ENCODE measurements at regions not wholly inside any gene's neighbourhood (a gene's known extent, or its start where the extent isn't known, plus 50 kb on each side); places are given as distances from the start of the nearest gene placed in this dataset.

DNA sequence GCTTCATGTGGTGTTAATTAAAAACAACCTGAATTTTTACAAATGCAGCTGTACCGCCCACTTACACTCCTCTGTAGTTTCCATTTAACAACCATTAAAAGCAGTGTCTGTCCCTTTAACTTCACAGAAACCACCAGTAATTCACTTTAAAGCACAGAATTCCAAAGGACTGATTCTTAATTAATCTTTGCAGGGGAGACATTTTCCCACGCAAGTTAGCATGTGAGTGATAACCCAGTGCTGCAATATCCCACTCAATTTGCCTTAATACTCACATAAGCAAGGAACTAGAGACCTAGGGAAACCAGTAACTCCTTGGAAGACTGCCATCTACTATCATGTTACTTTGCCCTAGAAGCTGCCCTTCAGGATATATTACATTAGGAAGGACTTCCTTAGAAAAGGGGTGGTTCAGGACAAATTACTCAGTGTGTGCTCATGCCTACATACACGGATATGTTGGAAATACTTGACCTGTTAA is 102.3 kb downstream of the OSR1 start:
- peaks cover 0 to 4% of the 10 kb centered on the region in 2 donors for H3K27me3 Mint-ChIP-seq
- peaks cover 2 to 4% of the 10 kb centered on the region in 2 donors for H3K9me3 Mint-ChIP-seq
- H3K4me3 Mint-ChIP-seq: no peak overlapping the region
- no peaks in the 10 kb centered on the region for H3K4me1 Mint-ChIP-seq
- no peak overlapping the region for H3K27ac Mint-ChIP-seq
- ATAC-seq (replicated peaks): no peak
- H3K36me3 Mint-ChIP-seq: no peaks in the 10 kb centered on the region
- DNase-seq: no peak

DNA sequence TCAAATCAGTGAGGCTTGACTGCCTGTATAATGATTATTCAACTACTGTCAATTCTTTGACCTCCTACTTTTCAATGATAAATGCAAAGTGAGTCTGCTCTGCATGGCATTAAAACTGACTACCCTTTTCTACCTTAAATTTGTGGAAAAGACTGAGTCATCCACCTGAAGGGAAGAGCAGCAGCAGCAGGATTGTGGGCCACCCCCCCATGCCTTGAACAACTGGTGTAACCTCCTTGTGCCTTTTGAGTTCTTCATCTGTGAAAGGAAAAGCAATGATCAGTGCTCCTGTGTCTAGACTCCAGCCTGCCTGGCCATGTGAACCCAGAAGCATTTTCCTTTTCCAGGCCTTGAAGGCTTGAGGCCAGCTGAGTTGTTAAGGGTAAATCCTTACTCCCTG is 102.9 kb downstream of the OSR1 start:
- Mint-ChIP-seq H3K4me3 (no peak overlapping the region), H3K27me3 (peaks cover 0 to 4% of the 10 kb centered on the region in 2 donors), H3K9me3 (peaks cover 2 to 4% of the 10 kb centered on the region in 2 donors), H3K27ac (no peak overlapping the region), H3K4me1 (no peaks in the 10 kb centered on the region), H3K36me3 (no peaks in the 10 kb centered on the region)
- DNase-seq (no peak), ATAC-seq (replicated peaks) (no peak)

GRCh38 chr2:19251554-19251953 is 106.9 kb downstream of the OSR1 start:
- Mint-ChIP-seq H3K27ac (no peak overlapping the region), H3K9me3 (no peaks in the 10 kb centered on the region), H3K27me3 (no peaks in the 10 kb centered on the region), H3K36me3 (no peaks in the 10 kb centered on the region), H3K4me1 (no peaks in the 10 kb centered on the region), H3K4me3 (no peak overlapping the region)
- no peak for DNase-seq
- no peak for ATAC-seq (replicated peaks)

- Mint-ChIP-seq H3K4me3 (no peak overlapping the region), H3K4me1 (no peaks in the 10 kb centered on the region), H3K36me3 (no peaks in the 10 kb centered on the region)
These were observed 107.5 kb downstream of the OSR1 start for GRCh38 chr2:19250906-19251305.

GRCh38 chr2:19247186-19247585 is 111.2 kb downstream of the OSR1 start:
- no peak for ATAC-seq (replicated peaks)
- DNase-seq: no peak
- no peaks in the 10 kb centered on the region for H3K4me1 Mint-ChIP-seq
- H3K27me3 Mint-ChIP-seq: no peaks in the 10 kb centered on the region
- H3K36me3 Mint-ChIP-seq: no peaks in the 10 kb centered on the region
- H3K4me3 Mint-ChIP-seq: no peak overlapping the region
- no peak overlapping the region for H3K27ac Mint-ChIP-seq
- H3K9me3 Mint-ChIP-seq: no peaks in the 10 kb centered on the region

More at GRCh38 chr2:19250906-19251305, 107.5 kb downstream of the OSR1 start:
- no peak for DNase-seq
- Mint-ChIP-seq H3K27ac (no peak overlapping the region), H3K27me3 (no peaks in the 10 kb centered on the region), H3K9me3 (no peaks in the 10 kb centered on the region)
- ATAC-seq (replicated peaks): no peak

DNA sequence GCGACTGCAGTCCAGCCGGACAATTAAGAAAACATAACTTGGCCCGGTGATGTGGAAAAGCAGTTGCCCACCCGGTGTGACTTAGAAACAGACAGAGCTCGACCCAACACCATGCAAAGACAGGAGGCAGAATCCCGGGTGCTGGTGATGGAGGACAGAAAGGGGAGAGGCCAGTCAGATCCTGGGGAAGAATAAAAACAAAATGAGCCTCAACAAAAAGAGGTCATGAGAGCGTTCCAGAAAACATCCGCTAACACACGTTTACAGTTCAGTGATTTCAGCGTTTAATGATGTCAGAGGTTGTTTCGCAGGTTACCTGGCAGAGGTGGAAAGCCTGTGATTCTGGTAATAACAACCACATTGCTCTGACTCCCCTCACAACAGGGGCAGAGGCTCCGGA is 111.9 kb downstream of the OSR1 start:
- Mint-ChIP-seq H3K9me3 (no peaks in the 10 kb centered on the region), H3K4me3 (no peak overlapping the region), H3K36me3 (no peaks in the 10 kb centered on the region)

GRCh38 chr2:19244460-19245363 is 113.7 kb downstream of the OSR1 start:
- Mint-ChIP-seq H3K36me3 (no peaks in the 10 kb centered on the region), H3K27ac (no peak overlapping the region), H3K4me3 (no peak overlapping the region), H3K9me3 (no peaks in the 10 kb centered on the region), H3K27me3 (peaks cover 0 to 4% of the 10 kb centered on the region in 2 donors), H3K4me1 (no peaks in the 10 kb centered on the region)
- DNase-seq: no peak
- ATAC-seq (replicated peaks): no peak

More for the DNA sequence above, 111.9 kb downstream of the OSR1 start:
- H3K27me3 Mint-ChIP-seq: no peaks in the 10 kb centered on the region
- ATAC-seq (replicated peaks) (no peak), DNase-seq (no peak)
- H3K4me1 Mint-ChIP-seq: no peaks in the 10 kb centered on the region
- no peak overlapping the region for H3K27ac Mint-ChIP-seq

DNA sequence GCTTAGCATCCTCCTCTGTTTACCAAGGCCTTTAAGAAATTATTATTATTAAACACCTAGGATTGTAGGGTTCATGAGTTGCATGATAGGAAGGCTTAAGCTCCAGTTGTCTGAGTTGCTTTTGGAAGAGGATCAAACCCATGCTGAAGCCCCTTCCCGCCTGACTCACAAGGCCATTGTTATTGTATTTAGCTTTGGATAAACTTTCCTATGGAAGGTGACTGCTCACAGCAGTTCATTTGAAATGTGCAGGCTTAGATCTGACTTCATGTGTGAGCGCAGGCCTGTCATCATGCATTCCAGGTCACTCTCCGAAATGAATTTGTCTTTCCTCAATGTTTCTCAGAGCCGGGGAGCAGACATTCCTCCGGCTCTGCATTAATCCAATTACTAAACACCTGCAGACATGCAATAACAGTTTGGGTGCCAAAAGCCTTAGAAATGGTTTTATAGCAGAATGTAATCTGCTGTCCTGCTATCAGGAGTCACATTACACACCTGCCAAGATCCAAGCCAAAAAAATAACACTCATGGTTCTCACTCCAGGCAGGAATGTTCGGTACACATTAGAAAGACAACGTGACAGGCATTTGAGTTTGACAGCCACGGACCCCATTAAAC is 119.9 kb downstream of the OSR1 start:
- Mint-ChIP-seq H3K27me3 (peaks cover 0 to 4% of the 10 kb centered on the region in 2 donors), H3K4me3 (no peak overlapping the region), H3K36me3 (no peaks in the 10 kb centered on the region), H3K9me3 (no peaks in the 10 kb centered on the region), H3K4me1 (no peaks in the 10 kb centered on the region), H3K27ac (no peak overlapping the region)
- DNase-seq (no peak), ATAC-seq (replicated peaks) (no peak)

- Mint-ChIP-seq H3K27me3 (peaks cover 0 to 3% of the 10 kb centered on the region in 2 donors), H3K9me3 (no peaks in the 10 kb centered on the region), H3K4me3 (no peak overlapping the region), H3K27ac (no peak overlapping the region), H3K4me1 (no peaks in the 10 kb centered on the region), H3K36me3 (no peaks in the 10 kb centered on the region)
- DNase-seq (no peak), ATAC-seq (replicated peaks) (no peak)
These were observed 123.1 kb downstream of the OSR1 start for GRCh38 chr2:19235308-19235707.

- no peaks in the 10 kb centered on the region for H3K27me3 Mint-ChIP-seq
- no peak overlapping the region for H3K27ac Mint-ChIP-seq
- no peaks in the 10 kb centered on the region for H3K4me1 Mint-ChIP-seq
- DNase-seq (no peak), ATAC-seq (replicated peaks) (no peak)
- H3K9me3 Mint-ChIP-seq: no peaks in the 10 kb centered on the region
- no peaks in the 10 kb centered on the region for H3K36me3 Mint-ChIP-seq
- H3K4me3 Mint-ChIP-seq: no peak overlapping the region
These were observed 126.1 kb downstream of the OSR1 start for GRCh38 chr2:19232312-19232711.

- Mint-ChIP-seq H3K27me3 (no peaks in the 10 kb centered on the region), H3K9me3 (no peaks in the 10 kb centered on the region), H3K4me1 (no peaks in the 10 kb centered on the region), H3K27ac (no peak overlapping the region), H3K36me3 (no peaks in the 10 kb centered on the region), H3K4me3 (no peak overlapping the region)
- ATAC-seq (replicated peaks) (no peak), DNase-seq (no peak)
These were observed 126.8 kb downstream of the OSR1 start for GRCh38 chr2:19231625-19232024.

DNA sequence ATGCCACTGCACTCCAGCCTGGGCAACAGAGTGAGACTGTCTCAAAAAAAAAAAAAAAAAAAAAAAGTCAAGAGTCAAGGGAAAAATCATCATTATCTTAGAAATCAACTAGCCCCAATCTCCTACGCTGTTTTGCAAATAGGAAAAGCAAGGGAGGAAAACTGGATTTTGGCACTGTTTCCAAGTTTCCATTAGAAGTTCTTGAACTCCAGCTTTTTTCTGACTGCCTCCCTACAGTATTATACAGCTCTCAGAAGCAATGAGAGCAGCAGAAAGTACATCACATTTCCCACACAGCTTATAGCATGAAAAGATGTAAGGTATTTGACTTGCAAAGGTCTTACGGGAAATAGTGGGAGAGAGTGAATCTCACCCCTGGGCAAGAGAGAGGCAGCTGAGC is 127.8 kb downstream of the OSR1 start:
- ATAC-seq (replicated peaks) (no peak), DNase-seq (no peak)
- no peaks in the 10 kb centered on the region for H3K9me3 Mint-ChIP-seq
- H3K4me3 Mint-ChIP-seq: no peak overlapping the region
- no peaks in the 10 kb centered on the region for H3K4me1 Mint-ChIP-seq
- no peaks in the 10 kb centered on the region for H3K36me3 Mint-ChIP-seq
- H3K27ac Mint-ChIP-seq: no peak overlapping the region
- H3K27me3 Mint-ChIP-seq: no peaks in the 10 kb centered on the region

DNA sequence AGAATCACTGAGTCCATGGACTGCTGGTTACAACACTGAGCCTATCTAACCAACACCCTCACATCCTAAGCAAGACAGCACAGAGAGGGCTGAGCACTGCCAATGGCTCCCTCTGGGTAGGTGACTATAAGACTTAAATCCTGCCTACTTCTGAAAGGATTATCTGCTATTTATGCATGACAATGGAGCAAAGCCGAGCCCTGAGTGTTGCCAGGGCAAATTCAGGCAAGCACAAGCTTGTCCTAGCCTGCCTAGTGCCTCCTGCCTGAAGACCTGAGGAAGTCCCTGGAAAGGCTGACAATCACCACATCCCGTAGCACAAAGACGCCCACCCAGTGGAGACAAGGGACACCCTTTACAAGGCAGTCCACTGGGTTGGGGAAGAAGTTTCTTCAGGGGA is 129.7 kb downstream of the OSR1 start:
- DNase-seq: no peak
- Mint-ChIP-seq H3K9me3 (no peaks in the 10 kb centered on the region), H3K4me3 (no peak overlapping the region), H3K4me1 (no peaks in the 10 kb centered on the region), H3K27ac (no peak overlapping the region), H3K36me3 (no peaks in the 10 kb centered on the region), H3K27me3 (no peaks in the 10 kb centered on the region)
- no peak for ATAC-seq (replicated peaks)

DNA sequence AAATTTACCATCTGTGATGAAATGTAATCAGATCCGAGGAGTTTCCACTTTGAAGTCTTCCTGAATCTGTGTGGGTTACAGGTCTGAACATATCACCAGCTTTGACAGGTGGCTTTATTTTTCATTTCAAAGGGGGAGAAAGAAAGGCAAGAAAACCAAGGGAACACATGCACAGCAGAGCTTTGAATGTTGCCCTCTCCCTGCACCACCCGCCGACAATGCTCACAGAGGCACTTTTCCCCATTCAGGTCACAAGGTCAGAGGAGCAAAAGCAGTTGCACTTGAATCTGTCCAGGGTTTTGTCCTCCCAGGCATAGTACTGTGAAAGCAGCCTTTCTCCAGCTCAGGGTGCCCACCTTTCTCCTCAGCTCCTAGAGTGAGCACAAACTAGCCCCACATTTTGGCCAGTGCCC is 130.2 kb downstream of the OSR1 start:
- H3K27me3 Mint-ChIP-seq: no peaks in the 10 kb centered on the region
- H3K27ac Mint-ChIP-seq: no peak overlapping the region
- H3K9me3 Mint-ChIP-seq: no peaks in the 10 kb centered on the region
- no peak for DNase-seq
- no peak overlapping the region for H3K4me3 Mint-ChIP-seq
- H3K4me1 Mint-ChIP-seq: no peaks in the 10 kb centered on the region
- ATAC-seq (replicated peaks): no peak
- H3K36me3 Mint-ChIP-seq: no peaks in the 10 kb centered on the region

DNA sequence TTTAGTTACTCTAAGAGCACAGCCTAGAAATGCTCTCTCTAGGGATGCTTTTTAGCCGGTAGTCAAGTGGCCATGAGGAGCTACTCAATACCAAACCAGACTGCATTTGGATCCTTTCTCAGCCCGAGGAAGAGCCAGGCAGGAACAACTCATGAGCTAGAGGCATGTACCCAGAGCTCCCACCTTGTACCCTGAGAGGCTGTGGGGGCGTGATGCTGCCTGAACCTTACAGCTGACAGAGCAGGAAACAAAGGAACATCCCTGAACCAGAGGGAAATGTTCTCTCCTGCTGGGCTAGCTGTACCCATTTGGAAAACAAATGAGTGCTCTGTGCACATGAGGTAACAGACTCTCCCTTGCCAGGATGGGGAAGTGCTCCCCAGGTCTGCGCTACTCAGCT is 131.6 kb downstream of the OSR1 start:
- Mint-ChIP-seq H3K36me3 (no peaks in the 10 kb centered on the region), H3K4me1 (no peaks in the 10 kb centered on the region), H3K27me3 (no peaks in the 10 kb centered on the region), H3K4me3 (no peak overlapping the region), H3K9me3 (no peaks in the 10 kb centered on the region), H3K27ac (no peak overlapping the region)
- no peak for ATAC-seq (replicated peaks)
- DNase-seq: no peak
